ENCODE measurements at regions not wholly inside any gene's neighbourhood (a gene's known extent, or its start where the extent isn't known, plus 50 kb on each side); places are given as distances from the start of the nearest gene placed in this dataset.
"Not testable (repeated sequence)": the region's sequence is repeated elsewhere in the genome, so short reads cannot be mapped to it uniquely, and the experiment has no call there.

- Histone ChIP-seq H3K9me3 (no peaks in the 10 kb centered on the region), H3K36me3 (replicated peaks) (no peaks in the 10 kb centered on the region), H3K4me1 (no peaks in the 10 kb centered on the region), H3K27me3 (ENCODE audit: low read depth) (peaks cover 3% of the 10 kb centered on the region; the same call in 1 of the 2 replicates), H3K4me3 (no peak overlapping the region)
- no peak for DNase-seq (ENCODE audit: low spot score in 2 of 2)
- in situ Hi-C loops (cut with MboI; ENCODE audit: low sequenced_read_pairs) = no loop called here
These were observed 77.8 kb downstream of the TEX36 start for GRCh38 chr10:125605167-125605566.

DNA sequence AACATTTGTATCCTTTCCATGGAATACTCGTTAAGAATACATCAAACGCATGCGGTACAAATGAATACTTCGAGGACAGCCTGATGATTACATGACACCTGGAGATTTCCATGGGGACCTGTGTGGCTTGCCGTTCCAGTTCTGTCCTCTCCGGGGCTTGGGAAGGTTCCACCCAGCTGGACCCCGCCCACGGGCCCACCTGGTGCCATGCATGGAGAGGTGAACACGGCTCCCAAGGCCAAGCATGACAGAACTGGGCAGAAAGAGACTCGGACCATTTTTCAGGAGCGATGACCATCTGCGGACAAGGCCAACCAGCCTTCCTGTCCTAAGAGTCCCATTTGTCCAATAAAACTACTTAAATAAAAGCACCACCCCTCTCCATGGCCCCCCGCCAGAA lies 80.1 kb downstream of the TEX36 start:
- in situ Hi-C loops (cut with MboI; ENCODE audit: low sequenced_read_pairs) = no loop called here
- Histone ChIP-seq H3K4me1 (no peaks in the 10 kb centered on the region), H3K4me3 (no peak overlapping the region), H3K27me3 (ENCODE audit: low read depth) (no peaks in the 10 kb centered on the region; the same call in 1 of the 2 replicates), H3K9me3 (no peaks in the 10 kb centered on the region), H3K36me3 (replicated peaks) (no peaks in the 10 kb centered on the region)
- no peak for DNase-seq (ENCODE audit: low spot score in 2 of 2)

DNA sequence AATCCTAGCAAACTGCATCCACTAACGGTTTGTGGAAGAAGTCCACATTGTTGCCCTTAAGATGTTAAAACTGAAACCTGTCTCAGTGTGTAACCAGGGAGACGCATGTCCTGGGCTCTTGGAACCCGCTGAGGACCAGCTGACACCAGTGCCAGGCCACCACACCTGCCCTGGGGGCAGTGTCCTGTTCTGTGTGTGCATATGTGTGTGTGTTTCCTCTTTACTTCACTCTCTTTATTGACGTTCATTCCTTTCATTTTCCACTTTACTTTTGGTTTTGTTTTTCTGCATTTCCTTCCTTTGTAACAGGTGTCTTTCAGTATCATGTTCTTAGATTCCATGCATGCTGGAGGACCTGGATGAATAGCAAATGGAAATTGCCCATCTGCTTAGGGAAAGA lies 83.8 kb downstream of the TEX36 start:
- Histone ChIP-seq H3K36me3 (replicated peaks) (no peaks in the 10 kb centered on the region), H3K9me3 (0 out of 2 replicates have a peak, but pooled peaks cover 2% of the 10 kb centered on the region), H3K27me3 (ENCODE audit: low read depth) (no peaks in the 10 kb centered on the region), H3K4me3 (no peak overlapping the region), H3K4me1 (no peaks in the 10 kb centered on the region)
- DNase-seq (ENCODE audit: low spot score in 2 of 2) = no peak
- in situ Hi-C loops (cut with MboI; ENCODE audit: low sequenced_read_pairs) = no loop called here

DNA sequence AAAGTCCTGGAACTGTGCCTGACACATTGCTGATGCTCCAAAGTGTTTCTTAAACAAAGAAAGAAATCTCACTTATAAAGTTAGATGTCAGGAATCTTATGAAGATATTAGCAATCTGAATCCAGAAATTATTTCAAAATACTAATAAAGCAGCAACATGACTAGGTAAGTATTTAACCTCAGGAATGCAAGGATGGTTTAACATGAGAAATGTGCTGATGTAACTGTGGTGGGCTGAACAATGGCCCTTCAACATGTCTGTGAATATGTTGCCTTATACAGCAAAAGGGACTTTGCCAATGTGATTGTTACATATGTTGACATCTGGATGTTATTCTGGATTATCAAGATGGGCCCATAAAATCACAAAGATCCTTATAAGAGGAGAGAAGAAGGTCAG lies 87.1 kb downstream of the TEX36 start:
- in situ Hi-C loops (cut with MboI; ENCODE audit: low sequenced_read_pairs) = no loop called here
- 0 out of 2 replicates have a peak, but pooled peaks cover 2% of the 10 kb centered on the region for H3K9me3 ChIP-seq
- no peaks in the 10 kb centered on the region for H3K27me3 ChIP-seq (ENCODE audit: low read depth)
- no peaks in the 10 kb centered on the region for H3K4me1 ChIP-seq
- no peaks in the 10 kb centered on the region for H3K36me3 ChIP-seq (replicated peaks)
- DNase-seq (ENCODE audit: low spot score in 2 of 2) = no peak
- H3K4me3 ChIP-seq = no peak overlapping the region

GRCh38 chr10:125593644-125594043 lies 89.3 kb downstream of the TEX36 start:
- in situ Hi-C loops (cut with MboI; ENCODE audit: low sequenced_read_pairs) = no loop called here
- DNase-seq (ENCODE audit: low spot score in 2 of 2) = no peak
- no peaks in the 10 kb centered on the region for H3K4me1 ChIP-seq
- no peak overlapping the region for H3K4me3 ChIP-seq
- H3K9me3 ChIP-seq = 0 out of 2 replicates have a peak, but pooled peaks cover 2% of the 10 kb centered on the region
- no peaks in the 10 kb centered on the region for H3K36me3 ChIP-seq (replicated peaks)
- no peaks in the 10 kb centered on the region for H3K27me3 ChIP-seq (ENCODE audit: low read depth)

DNA sequence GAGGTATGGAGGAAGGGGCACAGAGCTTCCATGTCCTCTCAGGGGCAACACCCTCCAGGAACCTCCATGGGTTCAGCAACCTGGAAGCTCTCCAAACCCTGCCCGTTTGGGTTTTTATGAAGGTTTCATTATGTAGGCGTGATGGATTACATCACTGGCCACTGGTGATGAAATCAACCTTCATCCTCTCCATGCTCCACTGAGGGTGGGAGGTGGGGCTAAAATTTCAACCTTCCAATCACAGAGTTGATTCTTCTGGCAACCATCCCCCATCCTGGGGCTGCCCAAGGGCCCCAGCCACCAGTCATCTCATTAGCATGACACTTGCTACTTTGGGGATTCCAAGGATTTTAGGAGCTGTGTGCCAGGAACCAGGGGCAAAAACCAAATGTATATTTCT lies 90.1 kb downstream of the TEX36 start:
- no peaks in the 10 kb centered on the region for H3K4me1 ChIP-seq
- no peaks in the 10 kb centered on the region for H3K36me3 ChIP-seq (replicated peaks)
- 0 out of 2 replicates have a peak, but pooled peaks cover 2% of the 10 kb centered on the region for H3K9me3 ChIP-seq
- H3K4me3 ChIP-seq = no peak overlapping the region
- no peak for DNase-seq (ENCODE audit: low spot score in 2 of 2)
- in situ Hi-C loops (cut with MboI; ENCODE audit: low sequenced_read_pairs) = no loop called here
- no peaks in the 10 kb centered on the region for H3K27me3 ChIP-seq (ENCODE audit: low read depth)

DNA sequence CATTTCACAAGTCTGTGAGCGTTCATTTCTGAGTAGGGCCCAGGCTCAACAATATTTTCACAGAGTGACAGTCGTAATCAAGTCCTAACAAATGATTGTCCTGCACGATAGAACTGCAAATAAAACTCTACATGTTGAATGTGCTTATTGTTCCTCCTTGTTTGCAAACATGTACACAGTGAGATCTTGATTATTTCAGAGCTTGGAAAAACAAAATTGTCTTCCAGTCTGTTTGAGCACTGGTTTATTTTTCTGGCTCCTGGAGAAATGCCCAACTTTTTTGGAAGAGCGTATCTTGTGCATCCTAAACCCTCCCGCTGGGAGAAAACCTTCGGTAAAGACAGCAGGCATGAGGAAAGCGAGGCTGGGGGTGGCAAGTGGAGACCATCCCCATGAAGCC lies 91.1 kb downstream of the TEX36 start:
- H3K4me1 ChIP-seq = no peaks in the 10 kb centered on the region
- H3K36me3 ChIP-seq (replicated peaks) = no peaks in the 10 kb centered on the region
- 0 out of 2 replicates have a peak, but pooled peaks cover 2% of the 10 kb centered on the region for H3K9me3 ChIP-seq
- no peak overlapping the region for H3K4me3 ChIP-seq
- in situ Hi-C loops (cut with MboI; ENCODE audit: low sequenced_read_pairs) = no loop called here
- H3K27me3 ChIP-seq (ENCODE audit: low read depth) = no peaks in the 10 kb centered on the region
- DNase-seq (ENCODE audit: low spot score in 2 of 2) = no peak

GRCh38 chr10:125588738-125589137 lies 94.2 kb downstream of the TEX36 start:
- H3K9me3 ChIP-seq; in situ Hi-C loops (cut with MboI; ENCODE audit: low sequenced_read_pairs); H3K4me1 ChIP-seq; H3K27me3 ChIP-seq (ENCODE audit: low read depth); H3K4me3 ChIP-seq; H3K36me3 ChIP-seq (replicated peaks); DNase-seq (ENCODE audit: low spot score in 2 of 2): not testable (repeated sequence)

- Histone ChIP-seq H3K36me3 (replicated peaks) (no peaks in the 10 kb centered on the region), H3K4me3 (no peak overlapping the region), H3K9me3 (no peaks in the 10 kb centered on the region), H3K27me3 (ENCODE audit: low read depth) (no peaks in the 10 kb centered on the region), H3K4me1 (no peaks in the 10 kb centered on the region)
- DNase-seq (ENCODE audit: low spot score in 2 of 2) = no peak
- in situ Hi-C loops (cut with MboI; ENCODE audit: low sequenced_read_pairs) = no loop called here
These were observed 98.0 kb downstream of the TEX36 start for GRCh38 chr10:125584954-125585353.

- in situ Hi-C loops (cut with MboI; ENCODE audit: low sequenced_read_pairs) = no loop called here
- Histone ChIP-seq H3K4me3 (no peak overlapping the region), H3K9me3 (no peaks in the 10 kb centered on the region), H3K36me3 (replicated peaks) (no peaks in the 10 kb centered on the region), H3K4me1 (no peaks in the 10 kb centered on the region), H3K27me3 (ENCODE audit: low read depth) (0 out of 2 replicates have a peak, but pooled peaks cover 2% of the 10 kb centered on the region)
- DNase-seq (ENCODE audit: low spot score in 2 of 2) = no peak
These were observed 104.2 kb downstream of the TEX36 start for GRCh38 chr10:125578658-125579315.

- Histone ChIP-seq H3K27me3 (ENCODE audit: low read depth) (peaks cover 7% of the 10 kb centered on the region; the same call in 1 of the 2 replicates), H3K4me1 (no peaks in the 10 kb centered on the region), H3K36me3 (replicated peaks) (no peaks in the 10 kb centered on the region), H3K4me3 (no peak overlapping the region), H3K9me3 (no peaks in the 10 kb centered on the region)
- DNase-seq (ENCODE audit: low spot score in 2 of 2) = no peak
- in situ Hi-C loops (cut with MboI; ENCODE audit: low sequenced_read_pairs) = no loop called here
These were observed 107.1 kb downstream of the TEX36 start for GRCh38 chr10:125575843-125576242.

- no peak for DNase-seq (ENCODE audit: low spot score in 2 of 2)
- no peaks in the 10 kb centered on the region for H3K4me1 ChIP-seq
- H3K27me3 ChIP-seq (ENCODE audit: low read depth) = peaks cover 7% of the 10 kb centered on the region; the same call in 1 of the 2 replicates
- H3K36me3 ChIP-seq (replicated peaks) = no peaks in the 10 kb centered on the region
- in situ Hi-C loops (cut with MboI; ENCODE audit: low sequenced_read_pairs) = no loop called here
- H3K9me3 ChIP-seq = no peaks in the 10 kb centered on the region
- no peak overlapping the region for H3K4me3 ChIP-seq
These were observed 114.8 kb downstream of the TEX36 start for GRCh38 chr10:125568156-125568555.

- in situ Hi-C loops (cut with MboI; ENCODE audit: low sequenced_read_pairs) = no loop called here
- H3K36me3 ChIP-seq (replicated peaks) = no peaks in the 10 kb centered on the region
- no peaks in the 10 kb centered on the region for H3K9me3 ChIP-seq
- no peaks in the 10 kb centered on the region for H3K4me1 ChIP-seq
- no peak overlapping the region for H3K4me3 ChIP-seq
- no peak for DNase-seq (ENCODE audit: low spot score in 2 of 2)
- H3K27me3 ChIP-seq (ENCODE audit: low read depth) = peaks cover 7% of the 10 kb centered on the region; the same call in 1 of the 2 replicates
These were observed 115.4 kb downstream of the TEX36 start for GRCh38 chr10:125567529-125567928.

GRCh38 chr10:125565046-125565445 lies 117.9 kb downstream of the TEX36 start:
- in situ Hi-C loops (cut with MboI; ENCODE audit: low sequenced_read_pairs) = no loop called here
- no peaks in the 10 kb centered on the region for H3K9me3 ChIP-seq
- DNase-seq (ENCODE audit: low spot score in 2 of 2) = no peak
- no peak overlapping the region for H3K4me3 ChIP-seq
- H3K36me3 ChIP-seq (replicated peaks) = no peaks in the 10 kb centered on the region
- no peaks in the 10 kb centered on the region for H3K27me3 ChIP-seq (ENCODE audit: low read depth)
- no peaks in the 10 kb centered on the region for H3K4me1 ChIP-seq

- H3K9me3 ChIP-seq = no peaks in the 10 kb centered on the region
- H3K4me1 ChIP-seq = no peaks in the 10 kb centered on the region
- H3K36me3 ChIP-seq (replicated peaks) = no peaks in the 10 kb centered on the region
- no peaks in the 10 kb centered on the region for H3K27me3 ChIP-seq (ENCODE audit: low read depth)
- in situ Hi-C loops (cut with MboI; ENCODE audit: low sequenced_read_pairs) = no loop called here
- no peak overlapping the region for H3K4me3 ChIP-seq
- DNase-seq (ENCODE audit: low spot score in 2 of 2) = no peak
These were observed 118.4 kb downstream of the TEX36 start for GRCh38 chr10:125564570-125564969.
